ENCODE measurements at regions not wholly inside any gene's neighbourhood (a gene's known extent, or its start where the extent isn't known, plus 50 kb on each side); places are given as distances from the start of the nearest gene placed in this dataset.

DNA sequence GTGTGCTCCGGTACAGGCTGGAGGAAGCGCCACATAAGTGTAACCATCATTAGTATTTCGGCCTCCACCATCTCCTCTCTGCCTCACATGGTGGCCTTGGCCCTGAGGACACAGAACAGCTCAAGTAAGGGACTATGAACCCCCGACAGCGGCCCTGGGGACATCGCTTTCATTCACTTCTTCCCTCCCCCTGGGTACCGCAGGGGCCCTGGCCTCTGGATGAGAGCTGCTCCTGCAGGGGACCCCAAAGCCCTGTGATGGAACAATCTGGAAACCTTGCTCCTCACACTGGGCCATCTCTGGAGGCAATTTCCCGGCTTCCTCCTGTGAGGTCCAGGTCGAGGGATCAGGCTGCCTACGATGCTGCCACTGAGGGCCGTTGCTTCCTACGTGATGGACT, 565.5 kb downstream of the BRD1 start:
- no peak for DNase-seq

DNA sequence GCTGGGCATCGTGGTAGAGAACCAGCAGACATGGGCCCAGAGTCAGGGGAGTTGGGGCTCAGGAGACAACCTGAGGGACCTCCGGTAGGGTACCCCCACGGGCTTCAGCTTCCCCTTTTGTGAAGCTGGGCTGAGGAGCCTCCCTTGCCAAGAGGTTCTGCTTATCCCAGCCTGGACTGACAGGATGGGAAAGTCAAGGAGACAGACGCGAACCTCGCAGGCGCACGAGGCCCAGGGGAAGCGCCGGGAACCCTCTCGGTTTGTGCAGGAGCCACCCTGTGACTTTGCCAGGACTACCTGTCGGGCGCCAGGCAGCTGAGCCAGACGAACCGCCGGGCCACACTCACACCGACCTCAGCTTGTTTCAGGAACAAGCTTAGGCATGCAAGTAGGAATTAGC, 566.1 kb downstream of the BRD1 start:
- no peak for DNase-seq

DNA sequence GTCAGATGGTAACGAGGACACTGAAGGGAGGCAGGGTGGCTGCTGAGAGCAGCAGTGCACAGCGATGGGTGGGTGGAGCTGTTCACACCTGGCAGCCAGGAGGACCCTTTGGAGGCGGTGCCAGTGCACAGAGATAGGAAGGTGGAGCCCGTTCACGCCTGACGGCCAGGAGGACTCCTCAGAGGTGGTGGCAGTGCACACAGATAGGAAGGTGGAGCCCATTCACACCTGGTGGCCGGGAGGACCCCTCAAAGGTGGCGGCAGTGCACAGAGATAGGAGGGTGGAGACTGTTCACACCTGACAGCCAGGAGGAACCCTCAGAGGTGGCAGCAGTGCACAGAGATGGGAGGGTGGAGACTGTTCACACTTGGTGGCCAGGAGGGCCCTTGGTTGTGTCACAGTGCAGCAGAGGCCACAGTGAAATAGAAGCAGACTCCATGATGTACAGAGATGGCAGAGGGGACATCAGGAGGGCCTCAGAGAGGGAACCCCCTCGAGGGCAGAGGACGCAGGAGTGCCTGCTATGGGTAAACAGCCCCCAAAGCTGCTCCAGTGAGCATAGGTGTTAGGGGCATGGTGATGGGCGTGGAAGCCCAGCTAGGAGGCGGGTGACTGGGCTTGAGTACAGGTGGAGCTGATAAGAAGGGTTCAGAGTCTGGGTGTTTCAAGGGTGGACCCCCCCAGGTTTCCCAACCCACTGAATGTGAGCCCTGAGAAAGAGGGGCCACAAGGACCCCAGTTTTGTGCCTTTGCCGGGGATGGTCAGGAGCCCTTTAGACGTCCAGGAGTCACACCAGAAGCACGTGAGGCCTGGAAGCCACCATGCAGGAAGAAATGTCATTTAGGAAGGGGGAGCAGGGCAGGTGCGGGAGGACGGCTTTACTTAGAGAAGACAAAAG, 566.7 kb downstream of the BRD1 start:
- DNase-seq: no peak

DNA sequence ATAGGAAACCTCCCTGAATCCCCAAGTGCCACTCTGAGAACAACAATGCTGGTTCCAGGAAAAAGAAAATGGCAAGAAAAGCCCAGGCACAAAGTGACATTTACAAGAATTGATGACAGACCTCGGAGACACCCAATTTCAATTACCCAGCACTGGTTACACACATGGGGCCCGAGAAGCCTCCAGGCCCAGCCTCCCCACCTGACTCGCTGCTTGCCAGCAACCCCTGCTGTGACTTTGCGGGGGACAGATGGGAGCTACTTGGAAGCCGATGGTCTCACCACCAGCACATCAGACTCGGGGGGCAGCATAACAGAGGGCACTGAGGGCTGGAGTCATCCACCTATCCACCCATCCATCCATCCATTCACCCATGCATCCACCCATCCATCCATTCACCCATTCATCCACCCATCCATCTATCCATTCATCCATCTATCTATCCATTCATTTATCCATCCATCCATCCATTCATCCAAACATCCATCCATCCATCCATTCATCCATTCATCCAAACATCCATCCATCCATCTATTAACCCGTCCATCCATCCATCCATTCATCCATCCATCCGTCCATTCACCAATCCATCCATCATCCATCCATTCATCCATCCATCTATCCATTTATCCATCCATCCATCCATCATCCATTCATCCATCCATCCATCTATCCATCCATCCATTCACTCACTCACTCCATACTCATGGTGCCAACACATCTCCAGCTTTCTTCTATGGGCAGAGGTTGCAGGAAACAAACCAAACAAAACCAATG, 567.6 kb downstream of the BRD1 start:
- DNase-seq: no peak

DNA sequence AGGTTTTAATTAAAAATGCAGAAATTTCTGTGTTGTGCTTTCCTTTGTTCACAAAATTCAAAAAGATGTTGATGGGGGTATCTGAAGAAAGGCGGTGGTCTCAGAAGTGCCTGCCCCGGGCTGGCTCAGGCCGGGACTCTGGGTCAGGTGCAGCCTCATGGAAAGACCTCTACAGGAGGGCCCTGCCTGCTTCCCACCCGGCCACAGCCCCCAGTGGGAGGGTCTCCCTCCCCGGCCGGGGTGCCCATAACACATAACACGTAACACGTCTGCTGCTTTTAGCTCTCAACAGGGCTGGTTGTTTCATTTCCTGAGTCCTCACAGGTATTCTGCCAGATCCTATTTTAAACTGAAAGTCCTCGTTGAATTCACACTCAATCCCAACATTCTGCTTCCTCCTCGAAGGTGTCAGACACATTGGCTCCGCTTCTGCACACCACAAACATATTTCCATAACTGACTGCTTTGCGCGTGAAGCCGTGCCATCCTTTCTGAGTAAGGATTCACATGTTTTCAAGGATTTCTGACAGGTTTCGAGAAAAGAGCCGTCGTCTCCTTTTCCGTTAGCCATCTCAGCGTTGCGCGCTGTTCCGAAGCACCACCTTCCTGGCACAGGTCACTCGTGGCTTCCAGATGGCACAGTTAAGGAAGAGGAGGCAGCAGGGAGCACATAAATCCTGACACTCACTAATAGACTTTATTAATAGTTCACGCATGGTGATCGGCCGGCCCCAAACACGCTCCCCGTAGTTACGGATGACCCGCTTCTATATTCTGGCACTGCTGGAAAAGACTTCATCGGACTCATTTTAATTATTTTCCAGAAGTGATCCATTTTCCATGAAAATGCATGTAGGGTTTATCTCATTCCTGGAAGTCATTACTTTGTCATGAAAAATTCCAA, 569.3 kb downstream of the BRD1 start:
- DNase-seq: no peak

DNA sequence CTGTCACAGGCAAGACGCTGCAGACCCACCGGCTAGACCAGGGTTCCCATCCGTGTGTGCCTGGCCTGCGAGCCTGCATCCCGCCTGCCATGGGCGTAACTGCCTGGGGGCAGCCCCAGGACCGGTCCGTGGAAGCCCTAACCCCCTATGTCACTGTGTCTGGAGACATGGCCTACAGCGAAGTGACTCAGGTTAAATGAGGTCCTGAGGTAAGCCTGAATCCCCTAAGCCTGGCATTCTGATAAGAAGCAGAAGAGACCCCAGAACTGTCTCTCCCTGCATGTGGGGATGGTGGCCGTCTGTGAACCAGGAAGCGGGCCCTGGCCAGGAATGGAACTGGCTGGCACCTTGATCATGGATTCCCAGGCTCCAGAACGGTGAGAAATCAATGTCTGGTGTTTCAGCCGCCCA, 570.1 kb downstream of the BRD1 start:
- no peak for DNase-seq

DNA sequence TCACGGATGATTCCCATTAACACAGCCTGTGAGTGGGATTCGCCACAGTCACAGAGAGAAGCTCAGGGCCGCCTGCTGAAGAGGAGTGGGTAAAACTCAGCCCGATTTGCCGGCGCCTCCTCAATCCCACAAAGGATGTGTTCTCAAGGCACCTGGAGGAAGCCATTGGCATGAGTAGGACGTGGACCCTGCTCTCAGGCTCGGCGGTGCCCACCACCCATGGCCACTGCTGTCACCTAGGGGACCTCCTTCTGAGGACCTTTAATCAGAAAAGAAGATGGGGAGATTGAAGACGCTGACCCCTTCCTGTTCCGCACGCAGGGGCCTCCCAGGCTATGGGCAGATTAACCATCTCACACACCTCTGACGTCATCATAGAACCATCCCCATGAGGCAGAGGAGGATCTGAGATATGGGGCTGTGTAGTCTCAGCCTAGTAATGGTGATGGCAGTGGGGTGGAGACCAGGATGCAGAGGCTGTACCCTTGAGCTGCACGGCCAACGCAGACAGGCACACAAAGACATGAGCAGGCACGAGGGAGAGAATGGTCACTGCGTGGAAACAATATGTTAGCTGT, 571.8 kb downstream of the BRD1 start:
- no peak for DNase-seq

DNA sequence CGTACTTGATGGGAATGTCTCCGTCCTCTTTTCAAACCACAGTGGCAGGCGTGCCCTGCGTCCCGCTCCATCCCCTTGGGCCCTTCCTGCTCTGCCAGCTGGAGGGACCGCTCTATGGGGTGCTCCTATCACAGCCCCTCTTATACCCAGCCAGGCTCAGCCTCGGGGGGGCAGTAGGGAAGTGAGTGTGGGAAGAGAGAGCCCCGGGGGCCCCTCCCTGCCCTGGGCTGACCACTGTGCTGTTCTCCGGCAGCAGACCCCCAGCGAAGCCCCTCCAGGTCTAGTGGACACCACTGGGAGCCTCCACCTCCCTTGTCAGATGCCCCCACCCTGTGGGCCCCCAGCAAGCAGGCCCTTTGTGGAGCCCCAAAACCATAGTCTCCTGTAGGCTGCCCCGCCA, 572.5 kb downstream of the BRD1 start:
- DNase-seq: no peak

DNA sequence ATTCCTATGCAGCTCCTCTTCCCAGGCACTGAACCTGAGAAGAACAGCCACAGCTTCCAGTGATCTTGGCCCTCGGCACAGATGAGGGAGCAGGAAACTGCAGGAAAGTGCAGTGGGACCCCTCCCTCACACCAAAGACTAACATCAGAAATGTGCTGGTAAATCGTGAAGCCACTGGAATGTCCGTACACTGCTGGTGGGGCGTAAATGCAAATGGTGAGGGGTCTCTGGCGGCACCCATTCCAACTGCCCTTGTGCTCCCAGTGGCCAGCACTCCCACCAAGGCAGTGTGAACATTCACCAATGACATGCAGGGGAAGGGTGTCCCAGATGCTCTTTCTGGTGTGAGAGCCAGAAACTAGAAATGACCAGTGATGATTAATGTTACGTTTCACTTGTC, 574.0 kb downstream of the BRD1 start:
- no peak for DNase-seq

DNA sequence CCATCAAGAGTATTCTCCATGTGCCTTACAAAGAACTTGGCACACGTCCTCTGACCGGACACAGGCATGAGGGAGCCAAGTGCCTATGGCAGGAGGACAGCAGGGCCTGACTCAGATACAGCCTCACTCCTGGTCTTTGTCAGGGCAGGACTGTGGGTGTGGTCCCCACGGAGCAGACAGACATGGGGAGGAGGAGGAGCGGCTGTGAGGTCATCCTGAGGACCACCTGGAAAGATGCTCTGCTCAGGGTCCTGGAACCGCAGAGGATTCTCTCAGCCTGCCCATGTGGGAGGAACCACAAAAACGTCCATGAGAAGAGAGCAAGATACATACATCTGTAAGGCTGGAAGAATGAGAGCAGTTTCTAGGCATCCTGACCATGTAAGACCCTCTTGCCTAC, 576.3 kb downstream of the BRD1 start:
- no peak for DNase-seq

DNA sequence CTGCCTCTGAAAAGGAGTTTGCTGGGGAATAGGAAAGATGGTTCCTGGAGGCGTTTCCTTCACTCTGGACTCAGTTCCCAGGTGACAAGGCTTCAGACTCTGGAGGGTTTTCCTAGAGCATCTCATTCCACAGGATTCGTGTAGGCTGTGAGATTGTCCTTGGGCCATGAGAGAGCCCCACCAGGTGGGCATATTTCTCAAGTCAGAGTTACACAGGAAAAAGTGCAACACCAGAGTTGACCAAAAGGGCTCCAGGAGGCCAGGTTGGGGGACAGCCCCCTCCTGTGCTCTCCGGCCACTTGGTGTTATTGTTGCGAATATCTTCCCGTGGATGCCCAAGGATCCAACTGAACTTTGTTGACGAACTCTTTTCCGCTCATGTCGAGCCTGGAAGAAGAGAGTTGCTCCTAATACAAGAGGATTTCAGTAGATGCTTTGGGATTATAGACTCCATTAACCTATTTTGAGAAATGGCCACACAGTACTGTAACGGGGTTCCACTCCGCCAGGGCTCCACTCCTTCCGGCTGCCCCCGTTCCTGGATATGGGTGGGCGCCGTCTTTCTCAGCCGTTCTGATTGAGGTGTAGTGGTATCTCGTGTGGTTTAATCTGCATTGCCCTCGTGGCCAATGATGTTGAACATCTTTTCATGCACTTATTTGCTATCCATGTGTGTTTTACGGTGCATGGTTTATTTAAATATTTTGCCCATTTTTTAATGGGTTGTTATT, 580.3 kb downstream of the BRD1 start:
- no peak for DNase-seq

DNA sequence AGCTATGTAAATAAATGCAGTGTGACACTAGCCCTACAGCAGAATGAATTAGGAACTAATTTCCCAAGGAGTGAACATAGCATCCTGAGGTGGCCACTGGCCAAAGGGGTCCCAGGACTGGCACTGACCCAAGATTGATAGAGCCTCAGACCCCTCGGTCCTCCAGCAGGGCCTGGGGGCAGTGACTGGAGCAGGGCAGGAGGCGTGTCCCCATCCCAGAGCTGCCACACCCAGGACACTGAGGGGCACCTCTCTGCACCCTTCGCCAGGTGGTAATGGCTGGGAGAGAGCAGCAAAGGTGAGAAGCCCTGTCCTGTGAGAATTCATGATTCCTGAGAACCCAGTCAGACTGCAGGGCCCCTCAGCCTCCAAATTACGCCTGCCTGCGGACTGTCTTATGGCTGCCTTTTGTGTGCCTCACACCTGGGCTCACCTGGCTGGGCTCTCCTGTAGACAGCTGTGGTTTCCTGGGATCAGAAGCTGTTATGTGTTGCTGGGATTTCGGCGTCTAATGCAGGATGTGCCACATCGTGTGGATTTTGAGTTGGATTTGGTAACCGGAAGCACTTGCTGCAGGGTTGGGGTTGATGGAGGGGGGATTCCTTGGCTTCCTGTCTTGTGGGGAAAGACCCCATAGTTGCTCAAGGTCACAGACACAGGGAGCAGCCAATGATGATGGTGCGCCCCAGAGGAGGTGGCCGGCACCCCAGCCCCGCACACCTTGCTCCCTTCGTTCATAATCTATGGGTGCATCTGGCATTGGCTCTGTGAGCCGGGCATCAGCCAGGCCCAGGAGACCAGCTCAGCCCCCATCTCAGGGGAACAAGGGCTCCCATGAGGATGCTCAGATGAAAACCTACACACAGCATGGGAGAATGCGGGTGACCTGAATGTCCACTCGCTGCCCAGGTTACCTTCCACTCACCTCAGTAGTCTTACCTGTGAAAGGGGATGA, 582.9 kb downstream of the BRD1 start:
- no peak for DNase-seq

DNA sequence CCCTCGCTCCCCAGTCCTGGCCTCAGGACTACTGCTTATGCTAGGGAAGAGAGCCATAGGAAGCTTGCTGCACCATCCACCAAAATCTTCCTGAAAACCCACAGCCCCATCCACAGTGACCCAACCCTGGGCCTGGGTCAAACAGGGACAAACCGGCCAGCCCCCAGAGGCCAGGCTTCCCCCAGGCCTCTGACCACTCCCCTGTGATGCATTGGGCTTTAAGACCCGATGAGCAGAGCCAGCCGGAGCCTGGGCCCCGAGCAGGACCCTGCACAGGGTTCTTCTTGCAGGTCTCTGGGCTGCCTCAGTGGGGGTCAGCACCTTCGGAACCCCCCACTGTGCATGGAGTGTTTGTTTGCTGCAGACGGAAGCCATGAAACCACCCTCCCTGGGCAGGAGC, 583.7 kb downstream of the BRD1 start:
- DNase-seq: no peak

DNA sequence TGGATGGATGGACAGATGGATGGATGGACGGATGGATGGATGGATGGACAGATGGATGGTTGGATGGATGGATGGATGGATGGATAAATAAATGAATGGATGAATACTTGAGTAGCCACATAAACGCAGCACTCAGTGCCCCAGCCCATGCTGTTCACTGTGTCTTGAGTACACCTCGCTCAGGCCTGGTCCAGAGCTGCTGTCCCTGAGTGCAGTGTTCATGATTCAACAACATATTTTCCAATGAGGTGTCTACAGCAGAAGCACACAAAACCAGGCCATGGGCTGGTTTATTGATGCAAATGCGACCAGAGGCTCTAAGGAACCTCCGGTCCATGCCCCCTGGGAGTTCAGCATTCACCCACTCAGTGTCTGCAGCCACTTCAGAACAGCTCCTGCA, 584.3 kb downstream of the BRD1 start:
- no peak for DNase-seq

DNA sequence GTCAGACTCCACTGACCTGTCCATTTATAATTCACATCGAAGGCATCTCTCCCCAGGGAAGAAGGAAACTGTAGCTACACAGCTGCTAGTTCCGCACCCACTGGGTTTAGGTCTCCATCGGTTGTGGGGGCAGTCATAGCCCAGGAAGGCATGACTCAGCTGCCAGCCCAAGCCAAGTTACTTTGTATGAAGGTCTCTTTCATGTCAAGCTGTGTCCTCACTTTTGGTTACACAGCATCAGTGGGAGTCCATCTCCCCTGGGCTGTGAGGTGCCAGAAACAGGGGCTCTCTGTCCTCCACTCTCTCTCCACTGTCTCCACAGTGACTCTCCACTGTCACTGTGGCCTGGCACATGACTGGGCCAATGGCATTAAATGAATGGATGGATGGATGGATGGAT, 585.2 kb downstream of the BRD1 start:
- DNase-seq: no peak

DNA sequence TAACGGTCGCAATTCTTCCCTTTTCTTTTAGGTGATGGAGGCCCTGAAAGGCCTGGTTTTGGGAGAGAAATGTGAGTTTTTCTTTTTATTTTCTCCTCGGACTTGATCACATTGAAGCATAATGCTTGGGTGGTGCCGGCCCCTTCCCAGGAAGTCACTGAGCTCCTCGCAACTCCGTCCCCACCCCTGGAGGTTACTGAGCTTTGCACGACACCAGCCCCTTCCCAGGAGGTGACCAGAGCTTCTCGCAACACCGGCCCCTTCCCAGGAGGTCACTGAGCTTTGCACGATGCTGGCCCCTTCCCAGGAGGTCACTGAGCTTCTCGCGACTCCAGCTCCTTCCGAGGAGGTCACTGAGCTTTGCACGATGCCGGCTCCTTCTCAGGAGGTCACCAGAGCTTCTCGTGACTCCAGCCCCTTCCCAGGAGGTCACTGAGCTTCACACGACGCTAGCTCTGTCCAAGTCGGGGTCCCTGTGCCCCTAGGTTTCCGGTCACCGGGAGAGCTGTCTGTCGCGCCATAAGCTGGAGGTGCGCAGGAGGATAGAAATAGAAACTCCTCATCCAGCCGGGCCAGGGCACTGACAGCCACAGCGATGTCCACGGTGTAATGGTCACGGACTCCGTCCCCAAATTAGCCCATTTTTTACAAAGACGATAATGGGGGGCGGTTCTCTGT, 586.4 kb downstream of the BRD1 start:
- no peak for DNase-seq

DNA sequence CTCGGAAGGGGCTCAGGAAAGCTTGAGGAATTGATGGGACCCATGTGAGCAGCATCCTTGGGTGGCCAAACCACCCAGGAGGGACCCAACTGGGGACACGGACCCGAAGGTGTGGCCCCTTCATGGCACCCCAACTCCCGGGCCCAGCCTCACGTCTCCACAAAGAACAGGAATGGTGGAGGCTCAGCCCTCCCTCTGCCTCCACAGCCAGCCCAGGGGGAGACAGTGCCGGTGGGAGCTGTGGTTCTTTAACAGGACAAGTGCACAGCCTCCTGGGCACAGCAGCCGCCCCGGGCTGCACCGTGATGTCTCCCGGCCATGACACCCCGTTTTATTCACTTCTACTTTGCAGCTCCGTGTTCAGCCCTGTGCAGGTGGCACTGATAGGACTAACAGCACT, 587.2 kb downstream of the BRD1 start:
- no peak for DNase-seq

DNA sequence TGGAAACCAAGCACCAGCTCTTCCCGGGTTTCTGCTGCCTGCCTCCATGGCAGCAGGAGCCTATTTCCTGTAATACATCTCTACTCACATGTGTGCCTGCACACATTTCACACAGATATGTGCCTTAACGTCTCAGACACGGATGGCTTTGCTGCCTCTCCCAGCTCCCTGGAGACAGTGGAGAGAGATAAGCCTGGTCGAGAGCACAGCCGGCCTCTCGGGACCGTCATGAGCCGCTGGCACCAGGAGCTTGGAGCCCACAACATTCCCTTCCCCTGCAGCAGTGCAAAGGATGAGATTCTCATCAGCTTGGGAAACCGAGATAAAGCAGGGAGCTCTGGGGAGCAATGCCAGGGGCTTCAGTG, 587.7 kb downstream of the BRD1 start:
- no peak for DNase-seq

DNA sequence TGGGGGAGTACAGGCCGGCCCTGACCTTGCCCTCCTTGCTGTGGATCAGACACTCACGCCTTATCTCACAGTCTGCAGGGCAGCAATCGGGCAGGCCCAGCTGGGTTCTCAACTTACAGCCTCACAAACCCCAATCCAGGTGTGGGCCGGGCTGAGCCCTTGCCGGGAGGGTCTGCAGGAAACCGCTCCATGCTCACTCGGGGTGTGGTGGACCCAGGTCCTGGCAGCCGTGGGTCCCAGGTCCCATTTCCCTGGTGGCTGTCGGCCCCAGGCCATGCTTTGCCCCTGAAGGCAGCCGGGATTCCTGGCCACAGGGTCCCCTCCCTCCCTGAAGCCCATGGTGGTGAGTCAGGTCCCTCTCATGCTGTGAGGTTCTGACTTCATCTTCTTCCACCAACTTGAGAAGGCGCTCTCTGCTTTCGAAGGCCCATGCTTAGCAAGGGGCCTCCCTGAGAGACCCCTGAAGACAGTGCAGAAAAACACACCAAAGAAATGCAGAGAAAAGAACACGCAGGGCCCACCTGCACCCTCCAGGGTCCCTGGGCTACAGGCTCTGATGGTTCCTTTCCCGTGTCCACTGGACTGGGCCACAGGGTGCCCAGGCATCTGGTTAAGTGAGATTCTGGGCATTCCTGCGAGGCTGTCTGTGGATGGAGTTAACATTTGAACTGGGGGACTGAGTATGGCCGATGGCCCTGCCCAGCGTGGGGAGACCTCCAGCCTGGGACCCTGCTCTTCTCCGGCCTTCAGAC, 588.2 kb downstream of the BRD1 start:
- no peak for DNase-seq

Data from NCI-H1048 (cell line).